Upper lobe of left lung (tissue), 6 donors: ENCODE measurements at regions not wholly inside any gene's neighbourhood (a gene's known extent, or its start where the extent isn't known, plus 50 kb on each side); places are given as distances from the start of the nearest gene placed in this dataset.

Experiments used
- ATAC-seq, 2 donors: fragments of 200-7000 bp; cut with Tn5 transposase; one replicate each; pipeline ENCODE4 v1.9.1; 2022; ENCODE audit warnings: mild to moderate bottlenecking in 2 of 2, moderate library complexity in 2 of 2; ENCODE audit not compliant: low FRiP score in 2 of 2
- DNase-seq, 2 donors: peaks; one replicate each; pipeline ENCODE4 v3.0.0-alpha.2; 2019 to 2020
- H3K27ac ChIP-seq, 4 donors: fragments of 200-600 bp; sonication (generic); one replicate each; pipeline ENCODE4 v1.5.1; 2016 to 2019
- H3K27me3 ChIP-seq, 4 donors: fragments of 200-600 bp; sonication (generic); one replicate each; pipeline ENCODE4 v1.5.1; 2017 to 2019
- H3K36me3 ChIP-seq, 4 donors: fragments of 200-600 bp; sonication (generic); one replicate each; pipeline ENCODE4 v1.5.1; 2016 to 2019
- H3K4me1 ChIP-seq, 4 donors: fragments of 200-600 bp; sonication (generic); one replicate each; pipeline ENCODE4 v1.5.1; 2018 to 2019
- H3K4me3 ChIP-seq, 4 donors: fragments of 200-600 bp; sonication (generic); one replicate each; pipeline ENCODE4 v1.5.1; 2017 to 2019; ENCODE audit warnings: mild to moderate bottlenecking in 2 of 4, moderate library complexity in 1 of 4
- H3K9me3 ChIP-seq, 4 donors: fragments of 200-600 bp; sonication (generic); one replicate each; pipeline ENCODE4 v1.5.1; 2018 to 2019
- CTCF ChIP-seq, 6 experiments: fragments of 450-650 bp in 4 of 6; fragments of 200-600 bp in 2 of 6; sonication (generic) in 2 of 6; IDR thresholded peaks; one replicate each; pipeline ENCODE4 v1.5.1; 2016 to 2019; ENCODE audit warnings: antibody characterized with exemption in 6 of 6
- EP300 ChIP-seq, 4 donors: sonication (generic); formaldehyde crosslinking; IDR thresholded peaks; one replicate each; pipeline ENCODE4 v1.5.1; 2017; ENCODE audit warnings: antibody characterized with exemption in 4 of 4, control low read depth in 2 of 4
- POLR2A ChIP-seq, 4 donors: fragments of 450-650 bp; IDR thresholded peaks; one replicate each; pipeline ENCODE4 v1.5.1; 2016 to 2017; ENCODE audit warnings: antibody characterized with exemption in 4 of 4, mild to moderate bottlenecking in 2 of 4
- POLR2AphosphoS5 ChIP-seq, 2 donors: sonication (generic); formaldehyde crosslinking; IDR thresholded peaks; one replicate each; pipeline ENCODE4 v1.5.1; 2017; ENCODE audit warnings: antibody characterized with exemption in 2 of 2
- WGBS, 2 donors: methylation state at CpG; one replicate each; pipeline ENCODE4 v1.1.5; 2017 to 2018; 5-methylcytosine and 5-hydroxymethylcytosine counted together
- donor health status: DM: no; HTN: no; CAD: no; lungs with moderate emphysema.
- donor health status: DM: no; HTN: yes; CAD: no; lungs with severe emphysema.

- Histone ChIP-seq H3K4me3 (no peak overlapping the region), H3K4me1 (no peaks in the 10 kb centered on the region), H3K36me3 (no peaks in the 10 kb centered on the region), H3K27me3 (no peaks in the 10 kb centered on the region), H3K27ac (no peak overlapping the region), H3K9me3 (no peaks in the 10 kb centered on the region)
- DNase-seq: no peak
- TF ChIP-seq POLR2A (IDR thresholded peaks at IDR 0.05) (no peak), POLR2AphosphoS5 (IDR thresholded peaks at IDR 0.05) (no peak), CTCF (IDR thresholded peaks at IDR 0.05) (no peak)
- 74 to 82% methylated on average over 2 of the region's 2 CpGs for WGBS, 2 donors
- ATAC-seq: no peak
Measured at GRCh38 chr14:43169722-43170121, 1337.4 kb downstream of the FSCB start.

- H3K4me3 ChIP-seq: no peak overlapping the region
- WGBS, 2 donors: 36 to 58% methylated on average over 1 of the region's 1 CpG
- H3K27me3 ChIP-seq: no peaks in the 10 kb centered on the region
- H3K9me3 ChIP-seq: no peaks in the 10 kb centered on the region
- no peak for DNase-seq
- no peaks in the 10 kb centered on the region for H3K4me1 ChIP-seq
- H3K27ac ChIP-seq: no peak overlapping the region
- no peak for ATAC-seq
- no peaks in the 10 kb centered on the region for H3K36me3 ChIP-seq
- TF ChIP-seq POLR2AphosphoS5 (IDR thresholded peaks at IDR 0.05) (no peak), EP300 (IDR thresholded peaks at IDR 0.05) (no peak), CTCF (IDR thresholded peaks at IDR 0.05) (no peak), POLR2A (IDR thresholded peaks at IDR 0.05) (no peak)
Measured at GRCh38 chr14:43168371-43168925, 1338.6 kb downstream of the FSCB start.

DNA sequence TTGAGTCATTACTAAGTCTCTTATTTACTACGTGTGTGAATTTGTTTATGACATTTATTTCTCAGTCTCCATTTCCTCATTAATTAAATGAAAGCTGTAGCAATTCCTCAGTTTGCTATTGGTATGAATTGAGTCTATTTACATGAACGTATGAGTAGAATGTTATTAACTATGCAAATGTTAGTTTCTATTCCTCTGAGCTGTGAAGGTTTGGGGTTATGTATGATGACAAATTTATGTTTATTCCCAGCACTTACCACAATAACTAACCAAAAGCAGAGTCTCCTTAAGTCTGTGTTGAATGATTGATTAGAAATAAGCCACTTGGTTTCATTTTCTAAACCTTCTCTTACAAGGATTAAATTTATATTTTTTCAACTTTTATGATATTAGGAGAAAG, 1340.9 kb downstream of the FSCB start:
- DNase-seq: no peak
- TF ChIP-seq CTCF (IDR thresholded peaks at IDR 0.05): no peak
- no peak for TF ChIP-seq POLR2A (IDR thresholded peaks at IDR 0.05)
- no peak for TF ChIP-seq EP300 (IDR thresholded peaks at IDR 0.05)
- no peak for TF ChIP-seq POLR2AphosphoS5 (IDR thresholded peaks at IDR 0.05)
- Histone ChIP-seq H3K9me3 (no peaks in the 10 kb centered on the region), H3K27ac (no peak overlapping the region), H3K36me3 (no peaks in the 10 kb centered on the region), H3K27me3 (no peaks in the 10 kb centered on the region), H3K4me1 (no peaks in the 10 kb centered on the region), H3K4me3 (no peak overlapping the region)
- no peak for ATAC-seq
- 72 to 79% methylated on average over 2 of the region's 2 CpGs for WGBS, 2 donors

GRCh38 chr14:43165651-43166050, 1341.4 kb downstream of the FSCB start:
- Histone ChIP-seq H3K9me3 (no peaks in the 10 kb centered on the region), H3K27ac (no peak overlapping the region), H3K4me3 (no peak overlapping the region), H3K36me3 (no peaks in the 10 kb centered on the region), H3K4me1 (no peaks in the 10 kb centered on the region), H3K27me3 (no peaks in the 10 kb centered on the region)
- no peak for ATAC-seq
- 96 to 97% methylated on average over 2 of the region's 2 CpGs for WGBS, 2 donors
- no peak for TF ChIP-seq POLR2AphosphoS5 (IDR thresholded peaks at IDR 0.05)
- TF ChIP-seq EP300 (IDR thresholded peaks at IDR 0.05): no peak
- no peak for TF ChIP-seq POLR2A (IDR thresholded peaks at IDR 0.05)
- TF ChIP-seq CTCF (IDR thresholded peaks at IDR 0.05): no peak
- no peak for DNase-seq

- H3K4me3 ChIP-seq: no peak overlapping the region
- H3K9me3 ChIP-seq: no peaks in the 10 kb centered on the region
- H3K36me3 ChIP-seq: no peaks in the 10 kb centered on the region
- no peaks in the 10 kb centered on the region for H3K4me1 ChIP-seq
- no peak for ATAC-seq
- no peak overlapping the region for H3K27ac ChIP-seq
- TF ChIP-seq EP300 (IDR thresholded peaks at IDR 0.05): no peak
- TF ChIP-seq POLR2AphosphoS5 (IDR thresholded peaks at IDR 0.05): no peak
- TF ChIP-seq CTCF (IDR thresholded peaks at IDR 0.05): no peak
- no peak for TF ChIP-seq POLR2A (IDR thresholded peaks at IDR 0.05)
- no peak for DNase-seq
- WGBS, 2 donors: 27 to 57% methylated on average over 3 of the region's 3 CpGs
- H3K27me3 ChIP-seq: no peaks in the 10 kb centered on the region
Measured at GRCh38 chr14:43161477-43161876, 1345.6 kb downstream of the FSCB start.
